ENCODE measurements at regions not wholly inside any gene's neighbourhood (a gene's known extent, or its start where the extent isn't known, plus 50 kb on each side); places are given as distances from the start of the nearest gene placed in this dataset.
A peak's percentile ranks its signal among the peaks of the same experiment; 100 is the strongest.

DNA sequence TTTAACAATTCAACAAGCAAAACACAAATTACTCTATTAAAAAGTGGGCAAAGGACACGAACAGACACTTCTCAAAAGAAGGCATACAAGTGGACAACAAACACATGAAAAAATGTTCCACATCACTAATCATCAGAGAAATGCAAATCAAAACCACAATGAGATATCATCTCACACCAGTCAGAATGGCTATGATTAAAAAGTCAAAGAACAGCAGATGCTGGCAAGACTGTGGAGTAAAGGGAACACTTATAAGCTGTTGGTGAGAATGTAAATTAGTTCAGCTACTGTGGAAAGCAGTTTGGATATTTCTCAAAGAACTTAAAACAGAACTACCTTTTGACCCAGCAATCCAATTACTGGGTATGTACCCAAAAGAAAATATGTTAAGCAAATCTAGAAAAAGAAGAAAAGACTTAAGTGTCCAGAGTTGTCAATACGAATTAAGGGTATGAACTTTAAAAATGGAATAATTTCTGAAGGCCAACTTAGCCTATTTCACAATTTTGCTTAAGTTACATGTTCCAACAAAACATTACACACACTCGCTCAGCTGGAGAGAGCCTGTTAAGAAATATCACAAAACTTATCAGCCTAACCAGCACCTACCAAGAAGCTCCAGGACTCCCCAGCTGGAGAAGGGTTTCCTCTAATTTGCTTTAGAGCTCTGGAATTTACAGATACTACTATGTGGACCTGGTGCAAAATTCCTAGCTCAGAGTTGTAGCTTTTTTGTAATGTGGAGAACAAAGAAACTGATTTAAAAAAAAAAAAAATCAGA is 232.1 kb downstream of the DUSP10 start:
- TF ChIP-seq GATA2 (IDR thresholded peaks at IDR 0.05; ENCODE audit: low read depth, low read length): no peak
- TF ChIP-seq GATA3 (IDR thresholded peaks at IDR 0.05; ENCODE audit: low read depth, low read length): peak; percentile 14; the same call in 1 of the 2 replicates

All from SH-SY5Y (cell line).